ENCODE measurements at regions not wholly inside any gene's neighbourhood (a gene's known extent, or its start where the extent isn't known, plus 50 kb on each side); places are given as distances from the start of the nearest gene placed in this dataset.
A peak's percentile ranks its signal among the peaks of the same experiment; 100 is the strongest.

- no peaks in the 10 kb centered on the region for H3K36me3 ChIP-seq
- 33% methylated on average over 3 of the region's 3 CpGs for WGBS (ENCODE audit: insufficient coverage, low coverage, low lambda C conversion rate, missing lambda C conversion rate)
- H3K4me1 ChIP-seq, result peaks cover 0 to 4% (median 0%) of the 10 kb centered on the region in 4 donors
- no peaks in the 10 kb centered on the region for H3K9me3 ChIP-seq
- no peak overlapping the region for H3K4me3 ChIP-seq
- H3K27ac ChIP-seq, result no peak overlapping the region
- ATAC-seq (peak; percentile 46 to 81 (median 78)), DNase-seq (no peak)
- no peak for TF ChIP-seq POLR2A (IDR thresholded peaks at IDR 0.05)
- no peak for TF ChIP-seq CTCF (IDR thresholded peaks at IDR 0.05)
- intact Hi-C loops (cut with DNase I), result no loop called here
- no peaks in the 10 kb centered on the region for H3K27me3 ChIP-seq
These were observed 75.6 kb upstream of the FLRT2 start for GRCh38 chr14:85454226-85454813.

- intact Hi-C loops (cut with DNase I), result no loop called here
- ATAC-seq (no peak), DNase-seq (no peak)
- H3K4me1 ChIP-seq, result no peaks in the 10 kb centered on the region
- no peak overlapping the region for H3K27ac ChIP-seq
- no peaks in the 10 kb centered on the region for H3K9me3 ChIP-seq
- 61% methylated on average over 3 of the region's 3 CpGs for WGBS (ENCODE audit: insufficient coverage, low coverage, low lambda C conversion rate, missing lambda C conversion rate)
- no peak for TF ChIP-seq CTCF (IDR thresholded peaks at IDR 0.05)
- no peak for TF ChIP-seq POLR2A (IDR thresholded peaks at IDR 0.05)
- no peak overlapping the region for H3K4me3 ChIP-seq
- H3K36me3 ChIP-seq, result no peaks in the 10 kb centered on the region
- H3K27me3 ChIP-seq, result no peaks in the 10 kb centered on the region
These were observed 70.5 kb upstream of the FLRT2 start for GRCh38 chr14:85459361-85460000.

- TF ChIP-seq CTCF (IDR thresholded peaks at IDR 0.05) (no peak), POLR2A (IDR thresholded peaks at IDR 0.05) (no peak)
- H3K9me3 ChIP-seq, result no peaks in the 10 kb centered on the region
- ATAC-seq (no peak), DNase-seq (no peak)
- no peaks in the 10 kb centered on the region for H3K36me3 ChIP-seq
- no peaks in the 10 kb centered on the region for H3K4me1 ChIP-seq
- H3K4me3 ChIP-seq, result no peak overlapping the region
- no peaks in the 10 kb centered on the region for H3K27me3 ChIP-seq
- 63% methylated on average over 3 of the region's 3 CpGs for WGBS (ENCODE audit: insufficient coverage, low coverage, low lambda C conversion rate, missing lambda C conversion rate)
- H3K27ac ChIP-seq, result no peak overlapping the region
- intact Hi-C loops (cut with DNase I), result no loop called here
These were observed 68.4 kb upstream of the FLRT2 start for GRCh38 chr14:85461432-85462133.

GRCh38 chr14:85463512-85463911 is 66.4 kb upstream of the FLRT2 start:
- Histone ChIP-seq H3K4me3 (no peak overlapping the region), H3K4me1 (no peaks in the 10 kb centered on the region), H3K9me3 (no peaks in the 10 kb centered on the region), H3K27ac (no peak overlapping the region), H3K27me3 (no peaks in the 10 kb centered on the region), H3K36me3 (no peaks in the 10 kb centered on the region)
- 19% methylated on average over 3 of the region's 4 CpGs for WGBS (ENCODE audit: insufficient coverage, low coverage, low lambda C conversion rate, missing lambda C conversion rate)
- peak; percentile 61 to 87 (median 80) for ATAC-seq
- intact Hi-C loops (cut with DNase I), result no loop called here
- DNase-seq, result peak in 1 of 3 donors; percentile 69
- TF ChIP-seq POLR2A (IDR thresholded peaks at IDR 0.05), result no peak
